ENCODE measurements at regions not wholly inside any gene's neighbourhood (a gene's known extent, or its start where the extent isn't known, plus 50 kb on each side); places are given as distances from the start of the nearest gene placed in this dataset.
"Not testable (repeated sequence)": the region's sequence is repeated elsewhere in the genome, so short reads cannot be mapped to it uniquely, and the experiment has no call there.

GRCh38 chr21:15119486-15119885, 54.7 kb upstream of the NRIP1 start:
- DNase-seq (ENCODE audit: insufficient read length, low spot score) (no peak), FAIRE-seq (no peak)
- no peak for TF ChIP-seq POLR2A (IDR thresholded peaks at IDR 0.05; ENCODE audit: low read depth, low read length)

DNA sequence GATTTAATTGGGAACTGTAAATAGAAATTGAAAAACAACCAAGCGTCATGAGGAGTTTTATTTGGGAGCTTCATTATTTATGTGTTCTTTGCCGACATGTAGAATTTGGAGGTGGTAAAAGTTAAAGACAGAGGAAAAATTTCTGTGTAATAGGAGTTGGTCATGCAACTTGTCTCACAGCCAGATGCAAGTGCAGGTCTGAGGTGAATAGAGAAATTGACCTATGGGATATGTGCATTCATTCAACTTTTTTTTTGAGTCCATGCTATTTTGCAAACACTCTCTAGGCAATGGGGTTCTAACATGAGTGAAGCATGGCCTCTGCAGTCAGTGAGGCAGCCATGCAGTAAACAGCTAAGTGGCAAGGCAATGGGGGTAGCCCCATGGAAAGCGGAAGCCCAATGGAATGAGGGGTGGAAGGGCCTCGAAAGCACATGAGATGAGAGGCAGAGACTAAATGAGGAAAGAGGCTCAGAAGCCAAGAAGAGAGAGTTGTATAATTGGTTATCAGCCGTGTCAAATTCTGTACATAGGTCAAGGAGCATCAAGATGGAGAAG, 56.4 kb upstream of the NRIP1 start:
- FAIRE-seq (no peak), DNase-seq (ENCODE audit: insufficient read length, low spot score) (no peak)
- no peak for TF ChIP-seq POLR2A (IDR thresholded peaks at IDR 0.05; ENCODE audit: low read depth, low read length)

DNA sequence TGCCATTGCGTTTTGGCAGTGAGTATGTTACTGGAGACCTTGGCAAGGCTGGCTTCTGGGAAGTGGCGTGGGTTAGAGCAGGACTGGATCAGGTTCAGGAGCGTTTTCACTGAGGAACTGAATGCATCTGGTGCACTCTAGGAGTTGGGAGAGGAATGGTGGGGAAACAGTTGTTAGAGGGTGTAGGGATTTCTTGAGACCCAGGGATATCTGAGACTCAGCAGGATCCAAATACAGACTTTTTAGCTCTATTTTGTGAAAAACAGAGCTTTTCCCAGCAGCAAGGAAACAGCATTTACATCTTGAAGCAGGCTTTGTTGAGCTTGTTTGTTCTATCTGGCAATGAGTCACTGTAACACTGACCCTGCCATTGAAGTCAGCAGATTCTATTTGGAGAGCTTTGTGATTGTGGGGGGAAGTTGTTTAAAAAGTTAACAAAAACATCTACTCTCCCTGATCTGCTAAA, 56.9 kb upstream of the NRIP1 start:
- peak; percentile 78 for FAIRE-seq
- no peak for TF ChIP-seq POLR2A (IDR thresholded peaks at IDR 0.05; ENCODE audit: low read depth, low read length)

DNA sequence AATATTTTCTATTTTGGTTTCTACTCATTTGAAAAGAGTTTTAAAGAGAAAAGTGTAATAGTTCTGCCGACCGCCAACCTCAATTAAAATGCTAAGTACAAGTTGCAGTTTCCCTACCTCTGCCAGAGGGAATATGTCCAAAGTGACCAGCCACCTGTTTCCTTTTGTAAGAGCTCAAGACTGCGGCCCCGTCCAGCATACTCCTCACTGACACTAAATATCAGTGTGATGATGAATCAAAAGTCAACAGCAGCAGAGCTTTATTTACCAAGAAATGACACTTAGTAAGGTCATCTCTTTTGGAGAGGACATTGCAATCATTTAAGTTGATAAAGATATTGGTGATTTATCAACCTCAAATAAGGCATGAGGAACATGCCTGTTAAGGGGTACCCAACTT, 57.4 kb upstream of the NRIP1 start:
- no peak for TF ChIP-seq POLR2A (IDR thresholded peaks at IDR 0.05; ENCODE audit: low read depth, low read length)
- DNase-seq (ENCODE audit: insufficient read length, low spot score) (no peak), FAIRE-seq (no peak)

More for the DNA sequence above, 56.9 kb upstream of the NRIP1 start:
- DNase-seq (ENCODE audit: insufficient read length, low spot score), result peak; percentile 3

GRCh38 chr21:15124731-15125130, 59.9 kb upstream of the NRIP1 start:
- FAIRE-seq (no peak), DNase-seq (ENCODE audit: insufficient read length, low spot score) (no peak)
- no peak for TF ChIP-seq POLR2A (IDR thresholded peaks at IDR 0.05; ENCODE audit: low read depth, low read length)

DNA sequence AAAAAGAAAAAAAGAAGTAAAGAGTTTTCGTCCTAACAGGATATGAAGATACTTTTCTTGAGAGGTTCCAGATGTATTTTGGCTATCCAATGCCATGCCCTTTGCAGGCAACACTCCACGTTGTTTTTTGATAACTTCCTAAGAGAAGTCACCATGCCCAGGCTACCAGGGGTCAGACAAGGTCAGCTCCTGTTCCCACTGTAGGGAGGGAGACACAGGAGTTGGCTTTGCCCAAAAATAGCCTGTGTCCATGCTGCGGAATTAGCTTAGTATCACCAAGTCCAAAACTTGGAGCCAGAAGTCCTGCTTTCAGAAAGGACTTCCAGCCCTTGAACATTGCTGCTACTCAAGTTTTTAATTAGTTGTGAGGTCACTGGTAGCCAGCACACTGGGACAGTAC, 62.1 kb upstream of the NRIP1 start:
- DNase-seq (ENCODE audit: insufficient read length, low spot score) (no peak), FAIRE-seq (no peak)
- TF ChIP-seq POLR2A (IDR thresholded peaks at IDR 0.05; ENCODE audit: low read depth, low read length), result no peak

DNA sequence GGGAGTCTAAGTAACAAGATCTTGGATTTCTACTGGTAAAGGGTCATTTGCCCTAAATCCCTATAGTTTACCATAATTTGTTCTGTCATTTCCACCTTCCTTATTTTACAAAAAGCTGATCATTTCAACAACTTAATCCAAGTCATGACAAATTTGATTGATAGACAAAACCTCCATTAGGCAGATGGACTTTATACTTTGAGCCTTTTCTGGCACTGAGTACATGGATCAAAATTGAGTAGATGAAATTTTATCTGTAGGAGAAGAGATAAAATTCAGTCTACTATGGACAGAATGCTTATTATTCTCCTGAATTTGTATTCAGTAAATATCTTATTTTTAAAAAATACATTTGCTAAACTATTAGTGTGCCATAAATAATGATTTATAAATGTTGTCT, 62.6 kb upstream of the NRIP1 start:
- FAIRE-seq (no peak), DNase-seq (ENCODE audit: insufficient read length, low spot score) (no peak)
- TF ChIP-seq POLR2A (IDR thresholded peaks at IDR 0.05; ENCODE audit: low read depth, low read length), result no peak

DNA sequence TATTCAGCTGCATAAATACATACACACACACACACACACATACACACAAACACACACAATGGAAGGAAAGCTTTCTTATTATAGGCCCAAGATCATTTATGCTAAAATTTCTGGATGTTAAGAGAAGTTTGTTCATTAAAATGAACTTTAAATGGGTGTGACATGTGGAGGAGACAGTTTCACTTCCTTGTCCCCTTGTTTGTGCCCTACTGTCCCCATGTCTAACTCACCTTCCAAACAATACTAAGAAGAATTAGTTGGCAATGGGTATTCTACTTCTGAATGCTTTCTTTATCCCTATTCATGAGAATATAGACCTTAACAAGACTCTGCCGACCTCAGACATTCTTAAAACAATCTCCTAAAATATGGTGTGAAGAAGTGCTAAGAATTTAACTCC, 63.5 kb upstream of the NRIP1 start:
- DNase-seq (ENCODE audit: insufficient read length, low spot score) (no peak), FAIRE-seq (no peak)
- TF ChIP-seq POLR2A (IDR thresholded peaks at IDR 0.05; ENCODE audit: low read depth, low read length), result no peak

- not testable (repeated sequence) for FAIRE-seq
These were observed 63.9 kb upstream of the NRIP1 start for GRCh38 chr21:15128714-15129113.

DNA sequence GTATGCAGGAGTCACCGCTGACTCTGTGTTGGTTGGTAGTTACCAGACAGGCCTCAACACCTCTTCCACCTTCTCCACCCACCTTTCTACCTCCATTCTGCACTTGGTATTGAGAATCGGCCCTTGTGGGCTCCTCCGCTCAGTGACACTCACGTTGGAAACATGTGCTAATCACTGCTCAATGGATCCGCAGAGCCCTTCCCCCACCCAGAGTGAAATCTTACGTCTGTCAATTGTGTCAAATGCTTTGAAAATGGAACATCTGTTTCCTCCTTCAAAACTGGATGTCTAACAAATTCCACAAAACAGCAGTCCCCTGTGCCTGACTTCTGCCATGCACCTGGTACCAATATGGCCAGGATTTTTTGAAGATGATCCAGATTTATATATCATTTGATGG, 65.5 kb upstream of the NRIP1 start:
- DNase-seq (ENCODE audit: insufficient read length, low spot score) (no peak), FAIRE-seq (no peak)
- no peak for TF ChIP-seq POLR2A (IDR thresholded peaks at IDR 0.05; ENCODE audit: low read depth, low read length)

More at GRCh38 chr21:15128714-15129113, 63.9 kb upstream of the NRIP1 start:
- DNase-seq (ENCODE audit: insufficient read length, low spot score), result not testable (repeated sequence)

DNA sequence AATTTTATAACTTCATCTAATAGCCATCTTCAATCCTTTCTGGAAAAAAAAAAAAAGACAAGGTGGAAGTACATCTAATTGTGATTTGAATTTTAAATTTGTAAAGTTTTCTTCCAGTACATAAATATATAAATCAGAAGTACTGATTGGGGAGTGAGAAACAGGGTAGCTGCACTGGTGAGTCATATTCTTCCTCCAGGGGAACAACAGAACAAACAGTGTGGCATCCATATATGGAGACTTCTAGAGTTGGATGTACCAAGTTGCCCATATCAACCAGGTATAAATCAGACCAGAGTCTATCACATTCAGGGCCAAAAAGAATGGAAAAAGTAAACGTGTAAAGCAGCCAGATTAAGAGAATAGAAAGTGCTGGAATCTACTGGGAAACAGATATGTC, 66.0 kb upstream of the NRIP1 start:
- TF ChIP-seq POLR2A (IDR thresholded peaks at IDR 0.05; ENCODE audit: low read depth, low read length), result no peak
- FAIRE-seq (no peak), DNase-seq (ENCODE audit: insufficient read length, low spot score) (no peak)

DNA sequence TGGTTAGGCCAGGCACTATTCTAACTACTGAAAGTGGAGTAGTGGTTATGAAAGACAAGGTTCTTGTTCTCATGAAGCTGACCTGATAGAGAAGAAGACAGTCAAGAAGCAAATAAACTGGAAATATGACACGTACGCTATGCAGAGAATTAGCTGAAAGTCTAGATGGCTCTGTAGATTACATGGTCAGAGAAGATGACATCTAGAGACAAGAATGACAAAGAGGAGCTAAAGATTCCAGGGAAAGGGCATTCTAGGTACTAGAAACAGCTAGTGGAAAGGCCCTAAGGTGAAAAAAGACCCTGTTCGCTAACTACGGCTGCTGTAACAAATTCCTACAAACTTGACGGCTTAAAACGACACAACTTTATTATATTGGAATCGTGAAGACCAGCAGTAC, 68.0 kb upstream of the NRIP1 start:
- no peak for TF ChIP-seq POLR2A (IDR thresholded peaks at IDR 0.05; ENCODE audit: low read depth, low read length)

DNA sequence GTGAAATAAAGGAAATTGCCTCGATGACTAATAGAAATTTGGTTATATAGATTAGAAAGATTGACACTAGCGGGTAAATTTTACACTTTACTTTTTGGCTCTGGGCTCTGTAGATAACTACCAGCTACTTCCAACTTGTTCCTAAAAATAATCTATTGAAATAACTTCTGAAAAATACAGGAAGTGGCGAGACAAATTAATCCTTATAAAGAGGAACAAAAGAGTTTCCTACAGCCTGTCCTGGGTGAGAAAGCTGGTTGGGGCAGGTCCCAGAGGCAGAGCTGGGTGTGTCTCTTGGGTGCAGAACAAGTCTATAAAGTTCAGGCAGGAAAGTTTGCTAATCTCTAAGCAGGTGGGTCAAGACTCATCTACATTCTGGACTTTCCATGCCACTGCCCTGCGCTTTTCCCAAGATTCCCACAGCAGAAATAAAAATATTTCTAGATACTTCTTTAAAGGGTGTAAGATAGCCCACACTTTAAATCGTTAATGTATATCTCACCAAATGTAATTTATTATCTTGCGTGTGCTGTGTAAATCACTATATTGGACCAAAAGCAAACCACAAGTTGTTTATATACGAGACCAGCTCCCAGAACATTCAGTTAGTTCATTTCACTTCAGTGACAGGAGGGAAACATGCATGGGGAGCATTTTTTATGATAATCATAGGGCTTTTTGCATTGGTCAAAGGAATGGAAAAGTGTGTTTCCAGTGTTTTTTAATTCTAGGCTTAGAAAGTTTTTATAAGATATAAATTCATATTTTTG, 70.1 kb upstream of the NRIP1 start:
- DNase-seq (ENCODE audit: insufficient read length, low spot score) (no peak), FAIRE-seq (no peak)
- TF ChIP-seq POLR2A (IDR thresholded peaks at IDR 0.05; ENCODE audit: low read depth, low read length), result no peak

More for the DNA sequence above, 68.0 kb upstream of the NRIP1 start:
- FAIRE-seq, result no peak
- DNase-seq (ENCODE audit: insufficient read length, low spot score), result no peak

- DNase-seq (ENCODE audit: insufficient read length, low spot score) (no peak), FAIRE-seq (no peak)
- no peak for TF ChIP-seq POLR2A (IDR thresholded peaks at IDR 0.05; ENCODE audit: low read depth, low read length)
These were observed 71.2 kb upstream of the NRIP1 start for GRCh38 chr21:15135867-15136629.

Data from H54 (cell line).